ENCODE measurements at regions not wholly inside any gene's neighbourhood (a gene's known extent, or its start where the extent isn't known, plus 50 kb on each side); places are given as distances from the start of the nearest gene placed in this dataset.

GRCh38 chr5:12488161-12488560 lies 583.9 kb upstream of the CTNND2 start:
- no peak for DNase-seq

DNA sequence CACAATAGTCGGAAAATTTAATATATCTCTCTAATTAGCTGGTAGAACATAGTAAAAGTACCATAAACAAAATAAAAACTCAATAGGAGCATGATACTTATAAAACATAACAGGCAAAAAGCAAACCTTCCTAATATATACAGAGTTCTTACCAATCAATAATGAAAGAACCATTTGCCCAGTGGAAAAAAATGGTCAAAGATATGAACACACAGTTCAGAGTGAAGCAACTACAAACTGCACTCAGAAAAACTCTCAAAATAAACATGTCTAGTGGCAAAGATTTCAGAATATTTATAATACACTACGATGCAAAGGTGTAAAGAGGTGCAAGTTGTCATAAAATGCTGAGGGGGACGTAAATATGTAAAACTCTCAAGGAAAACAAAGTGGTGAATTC lies 576.2 kb upstream of the CTNND2 start:
- no peak for DNase-seq

DNA sequence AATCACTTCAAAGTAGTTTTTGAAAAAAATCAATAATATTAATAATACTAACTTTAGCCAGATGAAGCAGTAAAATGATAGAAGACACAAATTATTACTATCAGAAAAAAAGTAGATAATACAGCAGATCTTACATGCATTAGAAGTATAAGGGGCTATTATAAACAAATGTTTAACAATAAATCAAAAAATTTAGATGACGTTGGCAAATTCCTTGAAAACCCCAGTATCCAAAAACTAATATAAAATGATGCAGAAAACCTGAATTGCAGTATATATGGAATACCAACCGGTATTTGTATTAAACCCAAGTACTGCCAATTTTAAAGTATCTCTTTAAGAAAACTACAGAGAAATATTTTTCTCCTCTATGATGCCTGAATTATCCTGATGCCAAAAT lies 573.3 kb upstream of the CTNND2 start:
- no peak for DNase-seq

DNA sequence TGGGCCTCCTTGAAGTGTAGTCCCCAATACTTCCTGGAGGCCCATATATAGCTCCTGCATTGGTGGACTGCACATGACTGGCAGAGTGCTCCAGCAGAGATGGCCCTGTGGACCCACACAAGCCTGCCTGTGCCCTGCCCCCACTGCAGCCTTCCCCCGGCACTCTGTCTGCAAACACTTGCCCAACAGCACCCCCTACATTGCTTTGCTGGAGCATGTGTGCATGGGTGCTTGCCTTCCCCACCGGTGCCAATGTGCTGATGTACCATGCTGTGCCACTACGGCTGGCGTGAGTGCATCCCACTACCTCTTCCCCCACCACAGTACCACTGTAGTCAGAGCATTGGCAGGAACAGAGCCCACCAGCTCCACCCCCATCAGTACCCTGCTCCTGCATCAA lies 563.6 kb upstream of the CTNND2 start:
- DNase-seq = no peak

DNA sequence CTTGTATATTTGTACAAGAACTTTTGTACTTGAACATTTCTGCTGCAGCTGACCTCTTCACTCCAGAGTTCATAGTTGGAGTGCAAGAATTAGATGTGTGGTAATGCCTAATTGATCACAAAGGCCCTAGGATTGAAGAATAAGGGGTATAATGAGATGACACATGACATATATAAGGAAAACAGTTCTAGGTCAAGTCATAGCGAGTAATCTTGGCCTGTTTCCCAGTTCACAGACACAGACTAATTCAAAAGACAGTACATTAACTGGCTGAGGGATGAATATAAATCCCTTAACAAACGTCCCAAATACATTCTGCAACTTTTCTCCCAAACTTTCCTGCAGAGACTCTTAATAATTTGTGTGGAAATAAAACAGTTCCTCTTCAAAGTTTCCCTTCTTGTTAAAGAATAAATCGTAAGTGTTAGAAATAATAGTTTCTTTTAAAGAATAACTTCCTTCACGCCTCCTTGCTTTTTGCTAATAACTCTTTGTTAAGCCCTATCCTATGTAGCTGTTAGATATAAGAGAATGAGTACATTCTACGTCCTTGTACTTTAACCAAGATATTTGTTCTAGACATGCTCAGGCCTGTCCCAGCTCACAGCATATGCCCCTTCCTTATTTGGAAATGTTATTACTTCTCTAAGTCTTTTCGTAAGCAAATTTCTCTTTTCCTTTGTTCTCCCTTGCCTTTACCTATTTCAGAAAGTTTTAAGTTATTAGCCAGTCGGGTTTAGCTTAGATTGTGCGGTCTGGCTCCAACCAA lies 556.4 kb upstream of the CTNND2 start:
- DNase-seq = no peak

DNA sequence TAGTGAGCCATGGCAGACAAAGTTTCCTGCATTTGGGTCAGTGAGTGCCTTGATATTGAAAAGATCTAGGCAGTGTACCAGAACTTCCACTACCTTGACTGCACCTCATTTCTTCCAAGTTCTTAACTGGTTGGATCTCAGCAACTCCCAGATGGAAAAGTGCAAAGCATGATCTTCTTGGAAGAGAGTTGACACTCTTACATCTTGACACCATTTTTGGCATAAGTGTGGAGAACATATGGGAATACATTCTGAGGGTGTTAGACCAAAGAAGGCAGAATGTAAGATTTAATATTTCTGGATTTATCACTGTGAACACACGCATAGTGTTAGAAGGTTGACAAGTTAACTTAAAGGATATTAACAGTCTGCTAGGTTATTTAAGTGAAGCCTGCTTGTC lies 555.1 kb upstream of the CTNND2 start:
- no peak for DNase-seq

DNA sequence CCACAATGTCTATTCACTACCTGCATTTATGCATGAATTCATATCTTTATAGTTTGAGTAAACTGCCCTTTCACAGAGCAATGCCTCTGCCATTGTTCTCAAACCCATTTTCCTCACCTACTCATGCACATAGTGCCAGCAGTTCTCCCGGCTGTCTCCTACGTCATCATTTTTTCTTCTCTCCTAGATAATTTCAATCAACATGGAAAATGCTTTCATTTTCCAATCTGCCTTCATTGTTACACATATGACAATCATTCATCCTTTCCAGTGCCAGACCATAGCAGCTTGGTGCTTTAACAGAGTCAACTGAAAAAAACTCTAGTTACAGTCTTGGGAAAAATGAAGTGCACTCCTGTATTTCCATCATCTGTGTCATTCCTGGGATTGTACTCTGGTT lies 514.8 kb upstream of the CTNND2 start:
- DNase-seq = no peak

DNA sequence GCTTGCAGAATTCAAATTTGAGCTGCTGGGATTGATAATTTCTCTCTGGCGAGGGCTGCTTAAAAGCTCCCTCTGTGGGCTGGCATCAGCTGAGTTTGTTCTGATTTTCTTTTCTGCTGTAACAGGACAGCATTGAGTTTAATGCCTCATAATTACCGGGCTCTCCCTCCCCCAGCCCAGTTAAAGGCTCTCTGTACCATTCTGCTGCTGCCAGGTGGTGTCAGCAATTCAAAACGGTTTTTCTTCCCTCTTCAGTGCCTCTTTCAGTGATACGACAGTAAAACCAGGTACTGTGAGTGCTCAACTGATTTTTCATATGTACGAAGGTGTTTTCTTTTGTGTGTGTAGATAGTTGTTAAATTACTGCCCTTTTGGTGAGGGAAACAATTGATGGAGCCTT lies 509.3 kb upstream of the CTNND2 start:
- DNase-seq = no peak

- DNase-seq = no peak
These were observed 508.8 kb upstream of the CTNND2 start for GRCh38 chr5:12413075-12413474.

- DNase-seq = no peak
These were observed 495.6 kb upstream of the CTNND2 start for GRCh38 chr5:12399868-12400267.

GRCh38 chr5:12392246-12392645 lies 488.0 kb upstream of the CTNND2 start:
- no peak for DNase-seq

DNA sequence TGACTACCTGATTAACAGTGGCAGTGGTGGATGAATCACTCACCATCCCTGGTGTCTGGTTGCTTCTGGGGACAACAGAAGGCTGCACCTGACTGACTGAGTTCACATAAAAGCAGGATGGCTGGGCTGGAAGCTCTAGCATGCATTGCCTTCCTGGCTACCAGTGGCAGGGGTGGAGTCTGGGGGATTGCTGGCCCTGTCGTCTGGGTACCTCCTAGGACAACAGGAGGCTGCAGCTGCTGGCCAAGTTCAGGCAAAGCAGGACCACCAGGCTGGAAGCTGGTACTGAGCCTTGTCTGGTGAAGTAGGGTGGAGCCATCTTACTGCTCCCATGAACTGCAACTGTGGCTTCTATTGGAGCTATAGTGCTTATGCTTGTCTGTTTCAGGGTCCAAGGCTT lies 480.8 kb upstream of the CTNND2 start:
- no peak for DNase-seq

DNA sequence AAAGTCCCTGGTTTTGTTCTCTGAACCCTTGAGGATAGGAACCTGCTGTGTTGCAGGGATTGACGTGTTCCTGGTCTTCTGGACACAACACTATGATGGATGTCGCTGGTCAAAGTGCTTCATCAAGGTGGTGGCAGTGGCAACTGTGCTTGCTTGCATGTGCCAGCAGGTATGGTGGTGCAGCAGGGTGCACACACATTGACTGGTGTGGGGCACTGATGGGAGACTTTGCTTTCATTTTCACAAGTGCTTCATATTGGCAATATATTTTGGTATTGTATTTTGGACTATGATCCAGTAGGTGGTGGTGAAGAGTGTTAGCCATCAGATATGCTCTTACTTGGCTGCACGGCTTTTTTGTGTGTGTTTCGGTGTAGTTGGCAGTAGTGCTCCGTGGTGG lies 479.8 kb upstream of the CTNND2 start:
- no peak for DNase-seq

GRCh38 chr5:12367973-12368372 lies 463.7 kb upstream of the CTNND2 start:
- no peak for DNase-seq

DNA sequence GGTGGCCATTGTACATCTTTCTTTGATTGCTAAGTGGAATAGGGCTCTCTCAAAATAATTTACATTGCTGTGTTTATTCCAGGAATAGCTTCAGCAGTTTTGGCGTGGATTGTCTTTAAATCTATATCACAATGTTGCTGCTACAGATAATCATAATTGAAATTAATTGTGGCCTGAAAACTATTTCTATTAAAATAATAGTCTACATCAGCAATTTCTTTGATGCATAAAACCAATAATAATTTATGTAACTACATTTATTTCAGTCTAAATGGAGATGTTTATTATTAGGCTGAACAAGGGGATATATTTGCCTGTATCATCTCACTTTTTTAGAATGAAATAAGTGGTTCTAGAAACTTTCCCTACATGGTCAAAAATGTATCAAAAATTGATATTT lies 456.0 kb upstream of the CTNND2 start:
- no peak for DNase-seq

DNA sequence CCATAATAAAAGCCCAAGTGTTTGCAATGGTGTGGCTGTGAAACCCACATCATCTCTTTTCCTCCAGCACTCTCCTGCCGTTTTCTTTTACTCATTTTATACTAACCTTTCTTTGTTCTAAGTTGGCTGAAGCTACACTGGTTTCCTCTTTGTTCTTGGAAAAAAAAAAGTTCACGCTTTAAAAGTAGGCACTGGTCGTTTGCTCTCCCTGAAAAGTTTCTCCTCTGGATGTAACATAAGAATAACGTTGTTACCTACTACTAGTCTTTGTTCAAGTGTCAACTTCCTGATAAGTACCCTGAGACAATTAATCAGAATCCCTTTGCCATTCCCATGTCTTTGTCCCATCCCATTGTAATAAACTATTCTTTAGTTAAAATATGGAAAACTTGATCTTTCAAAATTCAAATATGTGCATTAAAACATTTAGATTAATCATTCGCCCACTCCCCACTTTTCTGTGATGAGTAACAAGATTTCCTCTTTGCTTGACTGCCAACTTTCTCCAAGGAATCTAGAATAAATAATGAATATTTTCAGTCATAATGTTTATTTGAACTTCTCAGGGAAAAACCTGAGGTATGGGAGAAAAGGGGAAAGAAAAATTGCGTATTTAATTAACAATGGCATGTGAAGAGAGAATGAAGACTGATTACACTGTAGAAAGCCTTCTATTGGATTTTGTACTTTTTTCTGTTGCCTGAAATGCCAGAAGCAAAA lies 454.3 kb upstream of the CTNND2 start:
- DNase-seq = no peak

DNA sequence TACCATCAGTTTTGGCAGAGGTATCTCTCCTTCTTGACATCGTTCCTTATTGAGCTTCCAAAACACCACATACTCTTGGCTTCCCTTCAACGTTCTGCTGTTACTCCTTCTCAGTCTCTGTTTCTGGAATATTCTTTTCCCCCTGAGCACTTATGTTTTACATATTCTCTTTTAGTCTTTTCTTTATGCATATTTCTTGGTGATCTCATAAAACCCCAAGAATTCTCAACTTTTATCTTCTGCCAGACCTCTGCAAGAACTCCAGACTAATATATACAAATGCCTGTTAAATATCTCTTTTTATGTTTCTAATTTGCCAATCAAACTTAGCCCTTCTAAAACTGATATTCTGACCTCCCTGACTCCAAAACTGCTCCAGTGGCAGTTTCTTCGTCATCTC lies 453.4 kb upstream of the CTNND2 start:
- DNase-seq = no peak

- DNase-seq = no peak
These were observed 450.4 kb upstream of the CTNND2 start for GRCh38 chr5:12354686-12355085.

DNA sequence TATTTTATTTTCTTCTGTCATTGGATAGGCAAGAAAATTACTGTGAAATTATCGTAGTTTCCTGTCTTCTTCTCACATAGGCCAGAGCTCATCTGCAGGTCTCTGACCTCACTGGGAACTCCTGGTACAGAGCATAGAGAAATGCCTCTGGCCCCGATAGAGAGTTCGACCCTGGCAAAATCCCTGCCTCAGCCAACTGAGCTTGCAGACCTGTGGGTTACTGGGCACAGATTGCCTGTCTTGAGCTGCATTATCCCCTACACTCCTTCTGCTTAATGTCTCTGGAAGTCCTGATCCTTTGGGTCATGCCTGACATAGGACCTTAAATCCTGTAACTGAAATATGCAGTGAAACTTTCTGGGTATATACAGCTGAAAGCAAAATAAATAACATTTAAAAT lies 439.3 kb upstream of the CTNND2 start:
- DNase-seq = no peak

DNA sequence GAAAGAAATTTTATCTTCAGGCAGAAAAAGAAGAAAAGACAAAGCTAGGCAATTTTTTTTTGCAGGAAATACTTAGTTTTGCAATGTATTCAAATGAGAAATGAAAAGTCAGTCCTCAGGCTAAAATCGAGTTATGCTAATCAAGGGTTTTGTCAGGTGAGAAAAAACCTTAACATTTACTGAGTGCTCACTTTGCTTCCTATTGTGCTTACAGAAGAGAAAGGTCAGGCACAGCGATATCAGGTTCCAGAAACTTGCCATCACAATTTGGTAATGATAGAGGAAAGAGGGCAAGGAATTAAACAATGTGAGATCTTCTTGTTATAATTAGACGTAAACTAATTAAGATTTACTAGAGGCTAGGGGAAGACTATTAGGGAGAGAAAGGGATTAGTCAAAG lies 431.7 kb upstream of the CTNND2 start:
- no peak for DNase-seq

DNA sequence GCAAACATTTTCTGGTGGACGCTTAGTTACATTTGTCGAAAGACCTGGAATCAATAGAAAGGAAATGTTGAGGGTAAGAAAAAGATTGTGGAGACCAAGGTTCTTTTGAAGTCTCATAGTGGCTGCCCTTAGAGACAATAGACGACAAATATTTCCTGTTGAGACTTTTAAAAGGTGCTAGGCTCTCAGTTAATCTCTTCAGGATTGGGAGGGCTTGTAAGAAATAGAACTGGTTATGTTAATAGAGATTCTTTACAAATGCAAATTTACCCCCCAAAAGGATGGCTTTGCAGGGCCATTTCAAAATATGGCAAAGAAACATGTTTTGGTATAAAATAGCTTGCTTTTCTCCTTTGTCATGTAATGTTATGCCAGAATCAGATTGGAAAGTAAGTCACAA lies 428.2 kb upstream of the CTNND2 start:
- DNase-seq = no peak

DNA sequence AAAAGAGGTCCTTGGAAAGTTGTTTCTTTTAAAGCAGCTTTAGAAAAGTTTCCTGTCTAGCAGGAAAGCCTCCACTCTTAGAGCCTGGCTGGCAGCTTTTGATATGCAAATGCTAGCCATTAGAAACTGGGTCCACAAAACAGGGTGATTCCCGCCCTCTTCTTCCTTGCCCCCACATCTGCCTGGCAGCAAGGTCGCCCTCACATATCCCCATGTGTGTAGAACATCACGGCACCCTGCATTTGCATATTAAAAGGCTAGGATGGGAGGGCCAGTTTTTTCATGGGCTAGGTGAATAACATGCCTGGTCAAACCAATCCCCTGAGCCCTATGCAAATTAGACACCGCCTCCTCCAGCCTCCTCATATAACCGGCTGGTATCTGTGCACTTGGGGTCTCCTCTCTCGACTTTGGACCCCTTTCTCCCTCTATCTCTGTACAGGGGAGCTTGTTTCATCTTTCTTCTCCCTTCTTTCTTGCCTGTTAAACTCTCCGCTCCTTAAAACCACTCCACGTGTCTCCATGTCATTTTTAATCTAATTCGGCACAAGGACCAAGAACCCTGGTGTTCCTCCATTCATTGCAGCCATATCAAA lies 426.8 kb upstream of the CTNND2 start:
- no peak for DNase-seq

DNA sequence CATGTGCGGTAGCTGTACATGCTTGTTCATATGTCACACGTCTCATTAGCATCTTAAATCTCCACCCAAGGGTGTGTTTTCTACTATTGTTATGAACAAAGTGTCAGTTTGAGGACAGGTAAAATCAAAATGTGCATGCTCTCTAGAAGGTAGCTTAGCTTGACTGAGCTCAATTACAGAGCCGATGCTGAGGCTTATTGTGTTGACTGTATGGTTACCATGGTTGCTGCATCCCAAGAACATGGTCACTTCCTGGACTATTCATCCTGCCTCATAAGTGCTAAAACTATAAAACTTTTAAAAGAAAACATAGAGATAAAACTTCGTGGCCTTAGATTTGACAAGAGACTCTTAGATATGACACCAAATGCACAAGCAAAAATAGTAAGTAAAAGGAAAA lies 426.1 kb upstream of the CTNND2 start:
- DNase-seq = no peak

DNA sequence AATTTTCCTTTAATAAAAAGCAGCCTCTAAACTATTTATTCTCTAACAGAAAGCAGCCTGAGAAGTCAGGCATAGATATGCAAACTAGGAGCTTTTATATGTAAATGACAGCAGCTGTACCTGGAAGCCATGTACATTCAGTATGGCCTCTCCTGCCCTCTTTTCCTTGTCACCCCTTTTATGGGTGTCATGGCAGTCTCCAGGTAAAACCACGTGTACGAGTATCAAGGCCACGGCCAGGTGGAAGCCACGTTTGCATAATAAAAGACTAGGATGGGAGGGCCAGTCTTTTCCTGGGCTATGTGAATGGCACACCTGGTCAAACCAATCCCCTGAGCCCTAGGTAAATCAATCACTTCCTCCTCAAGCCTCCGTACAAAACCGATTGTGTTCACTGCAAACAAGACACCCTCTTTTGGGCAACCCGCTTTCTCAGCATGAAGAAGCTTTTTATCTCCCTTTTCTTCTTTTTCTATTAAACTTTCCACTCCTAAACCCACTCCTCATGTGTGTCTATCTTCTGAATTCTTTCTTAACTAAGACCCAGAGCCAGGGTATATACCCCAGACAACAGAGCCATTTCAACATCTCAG lies 419.5 kb upstream of the CTNND2 start:
- no peak for DNase-seq

All from SHP77 treated with DMSO at 0.1 percent for 48 hours (cell line).